Activated T-cell treated with anti-CD3 and anti-CD28 coated beads for 4 hours (primary cell): ENCODE measurements at regions not wholly inside any gene's neighbourhood (a gene's known extent, or its start where the extent isn't known, plus 50 kb on each side); places are given as distances from the start of the nearest gene placed in this dataset.

Source experiments
- DNase-seq: peaks from one replicate; pipeline ENCODE4 v3.0.0-alpha.2; 2020

DNA sequence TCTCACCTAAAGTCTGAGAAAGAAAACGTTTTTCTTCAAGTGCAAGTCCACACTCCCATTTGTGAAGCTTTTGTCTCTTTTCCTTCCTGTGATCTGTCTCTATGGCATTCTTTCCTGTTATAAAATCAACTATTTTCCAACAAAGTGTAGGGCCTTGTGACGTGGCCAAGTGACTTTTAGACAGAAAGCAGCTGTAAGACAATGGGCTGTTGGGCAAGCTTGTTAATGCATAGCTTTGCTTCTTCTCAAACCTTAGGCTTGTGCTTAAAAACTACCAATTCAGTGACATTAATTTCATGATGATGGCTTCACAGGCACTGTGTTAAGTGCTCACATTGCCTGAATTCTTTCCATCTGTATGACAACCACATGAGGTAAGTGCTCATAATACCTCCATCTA lies 83.5 kb downstream of the VCY1B start:
- no peak for DNase-seq

DNA sequence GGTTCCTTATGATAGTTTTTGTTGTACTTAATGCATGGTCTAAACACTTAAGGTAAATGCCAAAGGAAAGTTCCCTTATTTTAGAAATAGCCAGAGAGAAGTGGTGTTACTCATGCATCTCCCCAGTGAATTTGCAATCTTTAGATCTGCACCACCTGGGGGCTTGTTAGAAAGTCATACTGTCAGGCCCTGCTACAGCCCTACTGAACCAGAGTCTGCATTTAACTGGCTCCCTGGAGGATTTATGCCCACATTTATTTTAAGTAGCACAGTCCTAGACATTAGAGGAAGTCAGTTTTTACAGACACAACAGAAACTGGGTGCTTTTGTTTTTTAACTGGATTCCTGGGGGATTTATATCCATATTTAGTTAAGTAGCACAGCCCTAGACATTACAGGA lies 89.6 kb downstream of the VCY1B start:
- DNase-seq, result no peak

DNA sequence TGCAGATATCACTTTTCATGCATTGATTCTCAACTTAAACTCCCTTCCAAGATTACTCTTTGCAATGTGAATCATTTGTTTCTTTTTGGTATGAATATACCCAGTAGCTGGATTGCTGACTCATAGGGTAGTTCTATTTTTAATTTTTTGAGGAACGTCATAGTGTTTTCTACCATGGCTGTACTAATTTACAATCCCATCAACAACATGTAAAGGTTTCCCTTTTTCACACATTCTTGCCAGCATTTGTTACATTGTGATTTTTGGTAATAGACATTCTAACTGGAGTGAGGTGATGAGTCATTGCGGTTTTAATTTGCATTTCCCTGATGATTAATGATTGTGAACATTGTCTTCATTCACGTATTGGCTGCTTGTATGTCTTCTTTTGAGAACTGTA lies 126.7 kb downstream of the VCY1B start:
- DNase-seq, result no peak

DNA sequence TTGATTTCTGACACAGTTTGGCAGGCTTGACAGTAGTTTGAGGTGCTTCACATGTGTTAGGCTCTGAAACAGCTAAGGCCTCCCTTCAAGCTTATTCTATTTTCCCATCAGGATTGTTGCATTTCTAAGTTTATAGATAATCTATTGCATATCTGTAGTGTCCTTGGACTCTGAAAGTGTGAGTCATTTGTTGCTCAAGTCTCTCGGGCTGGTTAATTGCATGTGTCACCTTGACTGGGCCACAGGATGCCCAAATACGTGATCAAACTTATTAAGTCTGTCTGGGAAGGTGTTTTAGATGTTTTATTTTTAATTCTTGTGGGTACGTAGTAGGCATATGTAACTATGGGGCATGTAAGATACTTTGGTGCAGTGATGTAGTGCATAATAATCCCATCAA lies 166.0 kb downstream of the VCY1B start:
- DNase-seq, result no peak

DNA sequence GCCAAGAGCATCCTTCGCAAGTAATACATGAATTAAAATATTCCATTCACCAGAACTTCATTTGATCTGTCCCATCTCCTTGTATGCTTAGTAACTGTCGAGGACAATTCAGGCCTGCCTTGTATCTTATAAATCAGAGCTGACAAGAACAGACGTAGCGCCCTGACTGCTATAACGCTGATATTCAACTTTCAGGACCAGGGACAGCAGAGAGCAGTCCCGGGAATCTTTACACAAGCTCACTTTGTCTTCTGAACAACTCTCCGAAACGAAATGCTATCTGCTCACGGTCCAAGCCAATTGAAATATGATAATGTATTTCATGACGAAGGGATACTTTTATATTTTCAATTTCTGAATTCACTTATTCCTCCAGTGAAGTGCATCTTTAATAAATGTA lies 175.7 kb downstream of the VCY1B start:
- DNase-seq, result no peak

DNA sequence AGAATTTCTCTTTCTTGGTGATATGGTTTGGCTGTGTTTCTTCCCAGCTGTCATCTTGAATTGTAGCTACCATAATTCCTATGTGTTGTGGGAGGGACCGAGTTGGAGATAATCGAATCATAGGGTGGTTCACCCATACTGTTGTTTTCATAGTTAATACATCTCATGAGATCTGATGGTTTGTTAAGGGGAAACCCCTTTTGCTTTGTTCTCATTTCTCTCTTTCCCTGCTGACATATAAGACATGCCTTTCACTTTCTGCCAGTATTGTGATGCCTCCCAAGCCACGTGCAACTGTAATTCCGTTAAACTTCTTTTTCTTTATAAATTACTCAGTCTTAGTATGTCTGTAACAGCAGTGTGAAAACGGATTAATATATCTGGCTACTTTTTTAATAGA lies 179.0 kb downstream of the VCY1B start:
- DNase-seq, result no peak

DNA sequence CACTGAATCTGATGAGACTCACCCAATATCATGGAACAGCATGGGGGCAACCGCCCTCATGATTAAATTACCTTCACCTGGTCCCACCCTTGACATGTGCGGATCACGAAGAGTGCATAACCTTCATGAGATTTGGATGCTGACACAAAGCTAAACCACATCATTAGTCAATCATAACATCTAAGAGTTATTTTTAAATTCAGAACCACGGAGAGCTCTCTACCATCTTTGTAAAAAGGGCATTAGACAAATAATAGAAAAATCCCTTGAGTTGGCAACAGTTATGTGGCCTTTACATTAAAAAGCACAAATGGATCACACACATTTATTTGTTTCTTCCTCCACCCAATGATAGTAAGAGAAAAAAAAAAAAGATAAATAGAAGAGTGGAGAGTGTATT lies 182.2 kb downstream of the VCY1B start:
- no peak for DNase-seq

DNA sequence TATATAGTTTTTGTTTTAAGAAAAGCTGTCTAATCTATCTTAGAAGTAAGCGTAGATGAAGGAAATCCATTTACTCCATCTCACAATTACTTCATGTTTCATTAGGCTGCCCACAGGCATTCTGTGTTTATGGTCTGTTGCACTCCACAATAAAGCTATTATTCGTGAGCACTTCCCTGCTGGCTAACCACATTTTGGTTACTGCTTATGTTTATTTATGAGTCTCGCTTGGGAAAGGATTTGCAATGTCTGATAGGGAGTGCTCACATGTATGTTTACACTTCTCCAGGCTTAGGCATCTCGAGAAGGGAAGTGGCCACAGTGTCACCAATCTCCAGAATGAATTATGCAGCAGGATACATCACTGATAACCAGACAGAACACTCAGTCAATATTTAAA lies 190.9 kb downstream of the VCY1B start:
- DNase-seq, result no peak

DNA sequence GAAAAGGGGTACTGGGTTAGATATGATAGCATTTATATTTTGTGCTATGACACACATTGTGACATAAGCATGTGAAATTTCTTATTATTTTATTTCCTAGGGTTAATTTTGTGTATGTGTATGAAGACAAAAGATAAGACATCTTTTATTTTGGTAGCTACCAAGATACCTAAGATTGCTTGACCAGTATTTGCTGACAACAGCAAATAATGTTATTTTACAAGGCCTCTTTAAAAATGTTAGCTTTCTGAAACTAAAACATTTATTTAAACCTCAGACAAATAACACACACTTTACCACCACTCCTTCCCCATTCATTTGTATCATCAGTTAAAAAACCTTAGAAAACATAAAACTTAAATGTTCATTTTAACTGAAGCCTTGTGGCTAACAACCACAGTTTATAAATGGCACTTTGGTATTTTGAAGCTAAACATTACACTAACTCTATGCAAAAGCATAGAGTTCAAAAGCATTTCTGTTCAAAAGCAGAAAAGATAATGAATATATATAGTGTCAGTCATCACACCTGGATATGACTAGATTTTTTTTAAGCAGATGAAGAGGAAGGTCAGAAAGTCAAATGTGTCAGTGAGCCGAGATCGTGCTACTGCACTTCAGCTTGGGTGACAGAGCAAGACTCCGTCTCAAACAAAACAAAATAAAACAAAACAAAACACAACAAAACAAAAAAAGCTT lies 193.0 kb downstream of the VCY1B start:
- no peak for DNase-seq

DNA sequence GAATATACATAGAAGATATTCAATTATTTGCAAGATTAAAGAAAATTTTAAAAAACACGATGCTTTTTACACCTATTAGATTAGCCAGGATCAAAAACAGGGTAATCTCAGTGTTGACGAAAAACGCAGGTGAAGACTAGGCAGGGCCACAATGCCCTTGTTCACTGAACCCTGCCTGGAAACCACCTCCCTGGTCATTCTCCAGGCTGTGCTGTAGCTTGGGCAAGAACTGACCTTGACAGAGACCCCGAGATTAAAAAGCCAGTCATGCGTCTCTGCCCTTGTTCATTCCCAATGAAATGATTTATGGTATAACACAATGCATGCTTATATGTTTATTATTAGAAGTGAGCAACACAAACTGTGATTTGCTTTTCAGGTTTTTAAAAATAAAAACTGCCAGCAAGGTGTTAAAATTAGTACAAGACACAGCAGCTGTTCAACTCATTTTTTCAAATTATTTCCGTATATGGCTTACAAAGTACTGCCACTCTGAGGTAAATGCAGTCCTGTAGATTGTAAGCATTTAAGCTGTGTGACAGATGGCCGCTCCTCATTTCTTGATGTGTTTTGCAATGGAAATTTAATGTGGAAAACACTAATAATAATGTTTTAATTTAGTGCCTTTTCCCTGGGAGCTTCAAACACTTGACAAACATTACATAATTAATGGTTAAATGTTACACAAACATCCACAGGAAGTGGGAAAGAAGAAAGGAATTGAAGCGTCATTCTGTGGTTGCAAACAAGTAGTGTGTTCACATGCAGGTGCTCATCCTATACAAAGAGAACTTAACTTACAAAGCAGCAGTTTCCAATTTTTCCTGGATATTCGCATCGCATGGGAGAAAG lies 200.2 kb downstream of the VCY1B start:
- DNase-seq, result no peak

DNA sequence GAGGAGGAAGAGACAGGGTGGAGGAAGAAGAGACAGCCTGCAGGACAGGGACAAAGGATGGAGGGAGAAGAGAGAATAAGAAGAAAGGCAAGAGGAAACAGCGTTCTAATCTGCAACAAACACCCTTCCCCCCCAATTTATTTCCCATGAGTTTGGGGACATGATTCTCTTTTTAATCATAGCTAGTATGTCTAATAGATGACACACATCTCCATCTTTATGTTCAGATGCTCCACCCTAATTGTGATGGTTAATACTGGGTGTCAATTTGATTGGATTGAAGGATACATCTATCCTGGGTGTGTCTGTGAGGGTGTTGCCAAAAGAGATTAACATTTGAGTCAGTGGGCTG lies 200.8 kb downstream of the VCY1B start:
- DNase-seq, result no peak

DNA sequence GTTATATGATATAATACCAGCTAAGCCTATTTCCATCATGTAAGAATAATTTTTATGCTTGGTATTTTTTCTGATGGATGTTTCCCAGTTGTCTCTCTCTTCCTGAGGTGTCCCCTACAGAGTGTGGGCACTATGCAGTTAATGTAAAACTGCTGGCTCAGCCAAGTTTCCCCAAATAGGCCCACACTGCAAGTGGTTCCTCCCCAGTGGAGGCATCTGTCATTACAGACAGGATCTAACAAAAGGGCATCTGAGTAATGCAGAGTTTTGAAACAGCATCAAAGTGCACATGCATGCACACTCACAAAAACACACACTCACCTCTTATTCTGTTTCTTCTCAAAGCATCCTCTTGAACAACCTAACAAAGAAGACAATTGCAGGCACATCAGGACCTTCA lies 221.0 kb downstream of the VCY1B start:
- DNase-seq, result no peak

DNA sequence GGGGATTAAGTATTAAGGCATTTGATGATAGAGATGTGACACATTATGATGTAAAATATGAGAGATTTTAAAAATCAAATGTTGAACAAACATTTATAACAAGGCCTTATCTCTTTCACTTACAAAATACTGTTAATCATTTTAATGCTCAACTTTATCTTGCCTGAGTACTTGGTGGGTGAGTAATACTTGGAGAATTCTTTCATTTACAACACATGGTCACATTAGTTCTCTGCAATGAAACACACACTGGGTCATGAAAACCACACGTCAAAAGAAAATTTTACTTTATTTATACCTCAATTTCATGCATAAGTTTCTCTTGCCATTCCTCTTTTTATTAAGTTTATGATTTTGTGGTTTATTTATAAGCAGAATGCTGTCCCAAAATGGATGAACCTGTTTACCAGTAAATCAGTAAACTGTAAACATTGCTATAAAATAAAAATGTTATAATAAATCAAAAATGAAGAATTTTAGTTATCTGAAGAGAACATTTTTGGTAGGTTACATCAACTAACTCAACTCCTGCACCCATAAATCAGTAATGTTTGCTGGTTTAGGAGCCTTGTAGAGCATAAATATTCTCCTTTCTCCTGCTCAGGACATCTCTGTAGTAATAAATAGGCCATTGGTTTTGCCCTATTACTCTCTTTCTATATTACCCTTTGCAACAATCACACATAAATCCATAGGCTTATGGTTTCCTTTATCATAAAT lies 233.5 kb upstream of the NLGN4Y start:
- DNase-seq, result no peak

DNA sequence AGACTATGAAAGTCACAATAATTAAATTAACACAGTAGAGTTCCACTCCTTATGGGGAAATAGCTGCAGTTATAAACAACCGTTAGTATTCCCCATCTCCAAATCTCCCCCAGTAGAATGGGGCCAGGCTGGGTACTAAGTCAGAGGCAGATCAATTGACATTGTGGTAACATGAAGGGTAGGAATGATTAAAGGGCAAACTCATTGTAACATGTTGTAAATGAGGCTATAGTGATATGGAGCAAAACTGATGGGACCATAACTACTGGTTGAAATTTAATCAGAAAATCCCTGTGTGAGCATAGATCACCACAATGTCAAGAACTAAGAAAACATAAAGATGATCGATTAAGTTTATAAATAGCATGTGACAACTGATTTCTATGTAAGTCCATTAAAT lies 231.9 kb upstream of the NLGN4Y start:
- no peak for DNase-seq

DNA sequence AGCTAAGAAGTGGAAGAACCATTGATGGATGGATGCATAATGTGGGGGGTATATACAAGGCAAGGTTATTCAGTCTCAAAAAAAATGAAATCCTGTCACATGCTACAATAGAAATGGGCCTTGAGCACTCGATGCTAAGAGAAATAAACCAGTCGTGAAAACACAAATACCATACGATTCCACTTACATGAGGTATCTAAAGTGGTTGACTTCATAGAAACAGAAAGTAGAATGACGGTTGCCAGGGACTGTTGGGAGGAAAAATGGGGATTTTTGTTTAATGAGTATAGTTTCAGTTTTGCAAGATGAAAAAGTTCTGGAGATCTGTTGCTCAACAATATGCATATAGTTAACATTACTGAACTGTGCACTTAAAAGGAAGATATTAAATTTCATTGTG lies 223.6 kb upstream of the NLGN4Y start:
- DNase-seq, result no peak

DNA sequence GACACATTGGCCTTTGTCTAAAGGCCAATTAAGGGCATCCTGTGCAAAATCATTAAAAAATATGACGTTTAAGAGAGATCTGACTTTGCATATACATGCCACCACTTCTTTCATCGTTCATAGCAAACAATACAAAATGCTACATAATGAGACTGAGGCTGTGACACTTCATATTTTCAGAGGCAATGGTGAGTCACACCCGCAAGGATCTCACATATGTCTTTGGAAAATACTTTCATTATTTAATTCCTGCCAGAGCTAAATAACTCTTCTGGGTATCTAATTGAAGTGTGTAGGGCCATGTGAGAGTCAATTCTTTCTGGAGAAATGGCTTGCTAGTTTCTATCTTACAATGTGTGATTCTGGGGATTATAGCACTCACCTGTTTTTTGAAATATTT lies 222.8 kb upstream of the NLGN4Y start:
- DNase-seq, result no peak

DNA sequence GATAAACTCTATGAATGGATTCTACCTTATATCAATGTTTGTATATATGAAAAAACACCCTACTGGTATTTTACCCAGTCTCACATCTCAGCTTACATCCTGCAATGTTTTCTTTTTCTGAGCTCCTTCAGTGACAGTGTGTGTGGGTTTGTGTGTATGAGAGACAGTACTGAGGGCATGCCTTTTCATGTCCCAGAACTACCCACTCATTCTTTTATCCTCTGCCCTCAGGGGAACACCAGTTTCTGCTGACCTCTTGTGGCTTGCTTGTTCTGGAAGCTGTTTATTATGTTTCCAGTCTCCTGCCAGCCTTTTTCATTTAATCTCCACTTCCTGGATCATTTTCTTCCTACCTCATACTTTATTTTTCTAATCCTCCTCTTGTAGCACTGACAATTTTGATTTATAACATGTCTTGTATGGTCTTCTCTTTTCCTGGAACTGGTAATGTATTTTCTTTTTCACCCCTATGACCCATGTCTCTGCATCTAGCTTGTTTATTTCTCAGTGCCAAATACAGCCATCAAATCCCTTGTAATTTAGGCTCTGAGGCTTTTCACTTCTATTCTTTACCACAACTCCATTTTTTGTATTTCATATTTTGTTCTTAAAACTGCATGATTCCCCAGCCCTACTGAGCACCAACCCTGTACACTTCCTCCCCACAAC lies 195.5 kb upstream of the NLGN4Y start:
- no peak for DNase-seq

DNA sequence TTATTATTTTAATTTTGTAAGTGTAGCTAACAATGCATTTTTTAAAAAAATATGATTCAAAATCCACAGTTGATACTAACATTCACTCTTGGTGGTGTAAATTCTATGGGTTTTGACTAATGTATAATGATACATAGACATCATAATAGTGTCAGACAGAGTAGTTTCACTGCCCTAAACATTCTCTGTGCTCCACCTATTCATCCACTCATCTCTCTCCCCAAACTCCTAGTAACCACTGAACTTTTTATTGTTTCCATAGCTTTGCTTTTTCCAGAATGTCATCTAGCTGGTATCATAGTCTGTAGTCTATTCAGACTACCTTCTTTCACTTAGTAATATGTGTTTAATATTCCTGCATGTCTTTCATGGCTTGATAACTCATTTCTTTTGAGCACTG lies 194.0 kb upstream of the NLGN4Y start:
- no peak for DNase-seq

DNA sequence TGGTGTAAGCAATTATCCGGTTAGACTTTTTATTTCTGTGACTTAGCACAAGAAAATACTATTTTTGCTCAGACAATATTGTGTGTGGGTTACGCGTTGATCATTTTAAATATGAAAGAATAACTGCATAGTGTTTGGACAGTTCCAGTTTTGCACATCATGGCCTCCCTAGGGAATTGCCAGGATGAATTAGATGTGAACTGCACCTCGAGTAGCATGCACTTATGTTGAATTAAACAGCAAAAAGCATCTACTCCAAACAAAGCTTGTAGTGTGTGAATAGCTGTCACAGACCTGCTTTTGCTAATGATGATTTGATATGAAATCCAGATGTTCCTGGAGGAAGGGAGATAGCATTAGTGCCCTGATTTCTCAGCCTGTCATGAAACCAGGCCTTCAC lies 184.8 kb upstream of the NLGN4Y start:
- no peak for DNase-seq

DNA sequence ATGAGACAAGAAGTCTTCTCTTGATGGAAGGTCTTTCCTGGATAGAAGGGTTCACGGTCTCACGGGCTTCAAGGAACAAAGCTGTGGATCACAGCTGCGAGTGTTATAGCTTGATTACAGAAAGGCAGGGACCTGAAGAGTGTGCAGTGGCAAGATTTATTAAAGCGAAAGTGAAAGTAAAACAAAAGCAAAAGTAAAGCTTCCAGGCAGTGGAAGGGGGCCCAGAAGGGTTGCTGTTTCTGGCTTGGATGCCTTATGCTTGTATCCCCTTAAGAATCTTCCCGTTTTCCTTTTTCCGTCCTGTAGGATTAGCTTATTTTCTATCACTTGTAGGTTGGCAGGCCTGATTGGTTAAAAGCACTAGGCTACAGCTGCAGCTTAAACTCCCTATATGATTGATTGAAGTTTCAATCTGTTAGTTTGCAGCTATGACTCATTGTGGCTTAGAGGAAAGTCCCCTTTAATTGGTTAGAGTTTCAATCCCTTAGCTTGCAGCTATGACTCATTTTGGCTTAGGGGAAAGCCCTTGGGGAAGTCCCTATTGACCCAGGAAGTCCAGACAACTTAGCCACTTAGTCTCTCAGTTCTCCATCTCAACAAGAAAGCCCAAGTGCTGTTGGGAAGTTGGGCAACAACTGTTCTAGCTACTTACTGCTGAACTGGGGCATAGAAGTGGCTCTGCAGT lies 183.7 kb upstream of the NLGN4Y start:
- peak; percentile 8 for DNase-seq

DNA sequence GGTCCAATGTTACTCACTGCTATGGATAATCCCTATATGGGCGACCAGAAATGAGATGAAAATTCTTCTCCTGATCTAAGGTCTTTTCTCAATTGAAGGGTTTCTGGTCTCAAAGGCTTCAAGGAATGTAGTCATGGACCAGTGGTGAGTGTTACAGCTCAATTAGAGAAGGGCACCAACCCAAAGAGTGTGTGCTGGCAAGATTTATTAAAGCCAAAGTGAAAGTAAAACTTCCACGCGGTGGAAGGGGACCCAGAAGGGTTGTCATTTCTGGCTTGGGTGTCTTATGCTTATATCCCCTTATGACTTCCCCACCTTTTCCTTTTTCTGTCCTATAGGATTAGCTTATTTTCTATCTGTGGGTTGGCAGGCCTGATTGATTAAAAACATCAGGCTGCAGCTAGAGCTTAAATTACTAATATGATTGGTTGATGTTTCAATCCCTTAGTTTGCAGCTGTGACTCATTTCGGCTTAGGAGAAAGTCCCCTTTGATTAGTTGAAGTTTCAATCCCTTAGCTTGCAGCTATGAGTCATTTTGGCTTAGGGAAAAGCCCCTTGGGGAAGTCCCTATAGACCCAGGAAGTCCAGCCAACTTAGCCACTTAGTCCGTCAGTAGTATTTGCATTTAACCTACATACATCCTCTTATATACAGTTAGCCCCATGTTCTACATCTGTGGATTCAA lies 179.5 kb upstream of the NLGN4Y start:
- peak; percentile 4 for DNase-seq

DNA sequence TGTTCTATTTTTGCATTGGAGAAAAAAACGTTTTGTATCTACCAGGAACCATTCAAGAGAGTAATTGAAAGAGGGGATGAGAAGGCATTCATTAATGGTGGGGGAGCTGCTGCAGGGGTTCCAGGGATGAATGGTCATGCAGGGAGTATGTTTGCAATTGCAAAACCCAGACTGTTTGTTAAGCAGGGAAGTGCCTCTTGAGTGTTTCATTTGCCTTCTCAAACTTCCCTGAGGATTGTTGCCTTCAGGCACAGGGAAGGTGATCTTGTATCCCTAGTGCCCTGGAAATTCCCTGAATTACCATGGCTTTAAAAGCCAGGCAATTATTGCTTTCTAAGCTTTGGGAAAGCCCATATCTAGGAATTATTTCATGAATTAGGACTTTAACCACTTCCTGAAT lies 172.7 kb upstream of the NLGN4Y start:
- no peak for DNase-seq
